Esophagus muscularis mucosa (tissue), 4 donors: ENCODE measurements at regions not wholly inside any gene's neighbourhood (a gene's known extent, or its start where the extent isn't known, plus 50 kb on each side); places are given as distances from the start of the nearest gene placed in this dataset.

Source experiments
- DNase-seq: peaks from one replicate; pipeline ENCODE4 v3.0.0-alpha.2; 2017; ENCODE audit errors: extremely low spot score
- H3K27ac ChIP-seq, 4 donors: fragments of 200-600 bp; sonication (generic); replicated peaks in 1 of 4; 1 replicate in 3 of 4; 2 replicates in 1 of 4; pipeline ENCODE4 v1.5.1; 2016 to 2019; ENCODE audit warnings: mild to moderate bottlenecking in 1 of 4
- H3K27me3 ChIP-seq, 4 donors: fragments of 200-600 bp; sonication (generic); one replicate each; pipeline versions ENCODE4 v1.5.1 to v1.6.0; 2016 to 2019
- H3K36me3 ChIP-seq, 4 donors: fragments of 200-600 bp; sonication (generic); one replicate each; pipeline ENCODE4 v1.5.1; 2016 to 2019
- H3K4me1 ChIP-seq, 4 donors: fragments of 200-600 bp; sonication (generic); one replicate each; pipeline ENCODE4 v1.5.1; 2016 to 2019
- H3K4me3 ChIP-seq, 4 donors: fragments of 200-600 bp; sonication (generic); 1 replicate in 2 of 4; 2 replicates in 2 of 4; pipeline ENCODE4 v1.5.1; 2016 to 2019; ENCODE audit warnings: mild to moderate bottlenecking in 4 of 4, moderate library complexity in 1 of 4
- H3K9me3 ChIP-seq, 4 donors: fragments of 200-600 bp; sonication (generic); 1 replicate in 3 of 4; 2 replicates in 1 of 4; pipeline ENCODE4 v1.5.1; 2016 to 2019
- EP300 ChIP-seq: sonication (generic); formaldehyde crosslinking; IDR thresholded peaks from one replicate; pipeline ENCODE4 v1.6.1; 2017; ENCODE audit warnings: antibody characterized with exemption
- POLR2A ChIP-seq: fragments of 450-650 bp; IDR thresholded peaks from one replicate; pipeline ENCODE4 v1.6.1; 2017; ENCODE audit warnings: antibody characterized with exemption, moderate library complexity, mild to moderate bottlenecking, low read depth
- POLR2AphosphoS5 ChIP-seq, 2 donors: sonication (generic); formaldehyde crosslinking; IDR thresholded peaks; one replicate each; pipeline ENCODE4 v1.6.1; 2017; ENCODE audit warnings: antibody characterized with exemption in 2 of 2
- WGBS: methylation state at CpG from one replicate; pipeline ENCODE4 v1.1.5; 2018; 5-methylcytosine and 5-hydroxymethylcytosine counted together
- intact Hi-C: fragments of 100-400 bp; cut with DNase I; formaldehyde crosslinking; loops from one replicate; pipeline ENCODE4 v1.15.1; 2023
- TF ChIP-seq, protein P1 (sequence below), 3 experiments: fragments of 200-600 bp in 2 of 3; fragments of 450-650 bp in 1 of 3; sonication (generic) in 2 of 3; IDR thresholded peaks; one replicate each; pipeline ENCODE4 v1.5.1; 2017 to 2019; ENCODE audit warnings: antibody characterized with exemption in 3 of 3, mild to moderate bottlenecking in 2 of 3, moderate library complexity in 1 of 3

DNA sequence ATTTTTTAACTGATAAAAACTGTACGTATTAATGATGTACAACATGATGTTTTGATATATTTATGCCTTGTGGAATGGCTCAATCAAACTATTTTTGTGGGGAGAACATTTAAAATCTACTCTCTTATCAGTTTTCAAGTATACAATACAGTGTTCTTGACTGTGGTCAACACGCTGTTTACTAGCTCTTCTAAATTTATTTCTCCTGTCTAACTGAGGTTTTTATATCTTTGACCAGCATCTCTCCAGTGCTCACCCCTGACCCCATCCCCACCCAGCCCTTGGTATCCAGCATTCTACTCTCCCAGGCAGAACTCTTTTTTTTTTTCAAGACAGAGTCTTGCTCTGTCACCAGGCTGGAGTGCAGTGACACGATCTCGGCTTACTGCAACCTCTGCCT is 169.6 kb upstream of the SNX2 start:
- no peak overlapping the region for H3K4me3 ChIP-seq
- intact Hi-C loops: no loop called here
- no peaks in the 10 kb centered on the region for H3K4me1 ChIP-seq
- H3K27me3 ChIP-seq: no peaks in the 10 kb centered on the region
- WGBS: 89% methylated on average over 4 of the region's 4 CpGs
- DNase-seq: no peak
- no peaks in the 10 kb centered on the region for H3K36me3 ChIP-seq
- H3K27ac ChIP-seq: no peak overlapping the region
- TF ChIP-seq POLR2A (no peak), POLR2AphosphoS5 (IDR thresholded peaks at IDR 0.05) (no peak), EP300 (no peak)
- TF ChIP-seq, protein P1, sequence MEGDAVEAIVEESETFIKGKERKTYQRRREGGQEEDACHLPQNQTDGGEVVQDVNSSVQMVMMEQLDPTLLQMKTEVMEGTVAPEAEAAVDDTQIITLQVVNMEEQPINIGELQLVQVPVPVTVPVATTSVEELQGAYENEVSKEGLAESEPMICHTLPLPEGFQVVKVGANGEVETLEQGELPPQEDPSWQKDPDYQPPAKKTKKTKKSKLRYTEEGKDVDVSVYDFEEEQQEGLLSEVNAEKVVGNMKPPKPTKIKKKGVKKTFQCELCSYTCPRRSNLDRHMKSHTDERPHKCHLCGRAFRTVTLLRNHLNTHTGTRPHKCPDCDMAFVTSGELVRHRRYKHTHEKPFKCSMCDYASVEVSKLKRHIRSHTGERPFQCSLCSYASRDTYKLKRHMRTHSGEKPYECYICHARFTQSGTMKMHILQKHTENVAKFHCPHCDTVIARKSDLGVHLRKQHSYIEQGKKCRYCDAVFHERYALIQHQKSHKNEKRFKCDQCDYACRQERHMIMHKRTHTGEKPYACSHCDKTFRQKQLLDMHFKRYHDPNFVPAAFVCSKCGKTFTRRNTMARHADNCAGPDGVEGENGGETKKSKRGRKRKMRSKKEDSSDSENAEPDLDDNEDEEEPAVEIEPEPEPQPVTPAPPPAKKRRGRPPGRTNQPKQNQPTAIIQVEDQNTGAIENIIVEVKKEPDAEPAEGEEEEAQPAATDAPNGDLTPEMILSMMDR (IDR thresholded peaks at IDR 0.05): no peak
- H3K9me3 ChIP-seq: no peaks in the 10 kb centered on the region

DNA sequence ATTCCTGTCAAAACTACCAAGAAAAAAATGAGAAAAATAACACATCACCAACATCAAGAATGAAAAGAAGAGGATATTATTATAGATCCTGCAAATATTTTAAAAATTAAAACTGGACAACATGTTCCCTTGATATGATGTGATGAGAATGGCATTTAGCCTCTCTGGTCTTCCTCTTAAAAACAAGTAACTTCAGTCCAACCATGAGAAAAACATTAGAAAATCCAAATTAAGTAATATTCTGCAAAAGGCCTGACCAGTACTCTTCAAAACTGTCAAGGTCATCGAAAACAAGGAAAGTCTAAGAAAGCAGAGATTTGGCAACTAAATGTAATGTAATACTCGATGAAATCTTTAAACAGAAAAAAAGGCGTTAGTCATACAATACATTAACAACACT is 167.1 kb upstream of the SNX2 start:
- Histone ChIP-seq H3K4me1 (no peaks in the 10 kb centered on the region), H3K9me3 (no peaks in the 10 kb centered on the region), H3K27me3 (no peaks in the 10 kb centered on the region), H3K27ac (no peak overlapping the region), H3K4me3 (no peak overlapping the region), H3K36me3 (no peaks in the 10 kb centered on the region)
- no peak for DNase-seq
- TF ChIP-seq POLR2A (no peak), EP300 (no peak), POLR2AphosphoS5 (IDR thresholded peaks at IDR 0.05) (no peak)
- TF ChIP-seq, protein P1 (IDR thresholded peaks at IDR 0.05): no peak
- WGBS: 84% methylated on average over 3 of the region's 3 CpGs
- intact Hi-C loops: no loop called here

DNA sequence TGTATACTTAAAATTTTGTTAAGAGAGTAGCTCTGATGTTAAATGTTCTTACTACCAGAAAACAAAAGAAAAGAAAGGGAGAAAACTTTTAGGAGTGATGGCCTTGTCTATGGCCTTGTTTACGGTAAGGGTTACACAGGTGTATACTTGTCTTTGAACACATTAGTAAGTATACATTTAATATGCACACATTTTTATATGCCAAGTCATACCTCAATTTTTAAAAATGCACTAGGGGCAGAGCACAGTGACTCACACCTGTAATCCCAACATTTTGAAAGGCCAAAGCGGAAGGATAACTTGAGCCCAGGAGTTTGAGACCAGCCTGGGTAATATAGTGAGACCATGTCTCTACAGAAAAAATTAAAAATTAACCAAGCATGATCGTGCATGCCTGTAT is 166.7 kb upstream of the SNX2 start:
- no peaks in the 10 kb centered on the region for H3K4me1 ChIP-seq
- intact Hi-C loops: no loop called here
- H3K27ac ChIP-seq: no peak overlapping the region
- no peaks in the 10 kb centered on the region for H3K9me3 ChIP-seq
- no peaks in the 10 kb centered on the region for H3K36me3 ChIP-seq
- 87% methylated on average over 3 of the region's 3 CpGs for WGBS
- H3K27me3 ChIP-seq: no peaks in the 10 kb centered on the region
- no peak for DNase-seq
- TF ChIP-seq POLR2A: no peak
- no peak for TF ChIP-seq POLR2AphosphoS5 (IDR thresholded peaks at IDR 0.05)
- TF ChIP-seq, protein P1 (IDR thresholded peaks at IDR 0.05): no peak
- TF ChIP-seq EP300: no peak
- no peak overlapping the region for H3K4me3 ChIP-seq

DNA sequence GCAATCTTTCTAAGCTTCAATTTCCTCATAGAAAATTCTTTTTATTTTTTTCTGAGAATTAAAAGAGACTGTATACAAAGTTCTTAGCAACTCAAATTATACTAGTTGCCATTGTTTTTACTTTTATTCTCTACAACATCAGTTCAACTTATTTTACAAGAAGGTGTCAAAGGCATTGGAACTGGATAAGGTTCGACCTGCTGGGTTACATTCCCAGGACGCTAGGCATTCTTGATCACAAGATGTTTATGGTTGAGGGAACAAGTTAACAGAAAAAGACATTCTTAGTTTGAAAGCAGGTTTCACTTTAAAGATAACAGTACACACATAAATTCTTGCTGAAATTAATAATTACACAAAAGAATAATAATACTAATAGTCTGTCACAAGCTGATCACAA is 163.5 kb upstream of the SNX2 start:
- no peaks in the 10 kb centered on the region for H3K36me3 ChIP-seq
- TF ChIP-seq EP300: no peak
- TF ChIP-seq, protein P1 (IDR thresholded peaks at IDR 0.05): no peak
- TF ChIP-seq POLR2AphosphoS5 (IDR thresholded peaks at IDR 0.05): no peak
- TF ChIP-seq POLR2A: no peak
- WGBS: 62% methylated on average over 2 of the region's 2 CpGs
- H3K27me3 ChIP-seq: no peaks in the 10 kb centered on the region
- H3K4me1 ChIP-seq: no peaks in the 10 kb centered on the region
- no peak for DNase-seq
- no peak overlapping the region for H3K4me3 ChIP-seq
- no peak overlapping the region for H3K27ac ChIP-seq
- intact Hi-C loops: no loop called here
- no peaks in the 10 kb centered on the region for H3K9me3 ChIP-seq

DNA sequence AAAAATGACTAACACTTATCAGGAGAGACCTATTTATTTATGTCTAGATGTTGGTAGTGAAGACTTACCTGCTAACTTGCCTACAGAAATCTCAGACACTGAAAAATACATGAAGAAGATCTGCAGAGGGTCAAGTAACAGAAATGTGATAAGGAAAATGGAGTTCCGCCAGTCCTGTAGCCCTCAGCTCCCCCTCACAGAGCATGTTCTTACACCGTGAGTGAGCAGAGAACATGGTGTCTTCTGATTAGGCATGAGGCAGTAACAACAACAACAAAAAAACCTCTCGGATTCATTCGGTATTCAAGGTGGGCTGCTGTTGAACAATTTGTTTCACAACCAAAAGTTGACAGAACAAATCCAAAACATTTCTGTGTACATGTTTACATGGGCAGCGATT is 162.0 kb upstream of the SNX2 start:
- DNase-seq: peak; percentile 60
- 84% methylated on average over 5 of the region's 5 CpGs for WGBS
- Histone ChIP-seq H3K27me3 (no peaks in the 10 kb centered on the region), H3K27ac (no peak overlapping the region), H3K9me3 (no peaks in the 10 kb centered on the region), H3K4me1 (no peaks in the 10 kb centered on the region), H3K4me3 (no peak overlapping the region), H3K36me3 (no peaks in the 10 kb centered on the region)
- TF ChIP-seq POLR2AphosphoS5 (IDR thresholded peaks at IDR 0.05) (no peak), POLR2A (no peak), EP300 (no peak)
- TF ChIP-seq, protein P1 (IDR thresholded peaks at IDR 0.05): no peak
- intact Hi-C loops: no loop called here
